NCI-H2171 treated with DMSO at 0.1 percent for 48 hours (cell line): ENCODE measurements at regions not wholly inside any gene's neighbourhood (a gene's known extent, or its start where the extent isn't known, plus 50 kb on each side); places are given as distances from the start of the nearest gene placed in this dataset.

Experiments
- DNase-seq: peaks from one replicate; lab custom pipeline; 2025; lab: John Stamatoyannopoulos, UW

GRCh38 chr1:63200676-63201075 is 121.7 kb upstream of the FOXD3 start:
- no peak for DNase-seq

GRCh38 chr1:63203641-63204040 is 118.7 kb upstream of the FOXD3 start:
- DNase-seq = no peak

GRCh38 chr1:63205776-63206175 is 116.6 kb upstream of the FOXD3 start:
- no peak for DNase-seq

GRCh38 chr1:63214553-63214952 is 107.8 kb upstream of the FOXD3 start:
- DNase-seq = no peak

- no peak for DNase-seq
These were observed 98.9 kb upstream of the FOXD3 start for GRCh38 chr1:63223426-63223825.

GRCh38 chr1:63230722-63231121 is 91.6 kb upstream of the FOXD3 start:
- DNase-seq = no peak

- DNase-seq = peak; percentile 63
These were observed 83.6 kb upstream of the FOXD3 start for GRCh38 chr1:63238721-63239120.

GRCh38 chr1:63245186-63245585 is 77.2 kb upstream of the FOXD3 start:
- no peak for DNase-seq

GRCh38 chr1:63248216-63248615 is 74.2 kb upstream of the FOXD3 start:
- no peak for DNase-seq

- no peak for DNase-seq
These were observed 67.2 kb upstream of the FOXD3 start for GRCh38 chr1:63255153-63255552.

- DNase-seq = peak; percentile 20
These were observed 60.5 kb upstream of the FOXD3 start for GRCh38 chr1:63261736-63262458.

GRCh38 chr1:63262459-63262770 is 60.0 kb upstream of the FOXD3 start:
- no peak for DNase-seq

GRCh38 chr1:63264161-63264560 is 58.2 kb upstream of the FOXD3 start:
- DNase-seq = no peak

- no peak for DNase-seq
These were observed 55.5 kb upstream of the FOXD3 start for GRCh38 chr1:63266857-63267256.

- no peak for DNase-seq
These were observed 53.5 kb upstream of the FOXD3 start for GRCh38 chr1:63268876-63269275.

GRCh38 chr1:63269571-63269970 is 52.8 kb upstream of the FOXD3 start:
- no peak for DNase-seq
